ENCODE measurements at regions not wholly inside any gene's neighbourhood (a gene's known extent, or its start where the extent isn't known, plus 50 kb on each side); places are given as distances from the start of the nearest gene placed in this dataset.

GRCh38 chr5:29380029-29380428 lies 1813.5 kb upstream of the CDH6 start:
- Mint-ChIP-seq H3K36me3 (ENCODE audit: low read depth) (no peaks in the 10 kb centered on the region), H3K9me3 (no peaks in the 10 kb centered on the region), H3K27me3 (ENCODE audit: low read depth) (no peaks in the 10 kb centered on the region), H3K4me3 (no peak overlapping the region), H3K27ac (no peak overlapping the region), H3K4me1 (no peaks in the 10 kb centered on the region)
- TF ChIP-seq CTCF (IDR thresholded peaks at IDR 0.05; ENCODE audit: unreplicated experiment in 3 of 3), result no peak

GRCh38 chr5:29379619-29380018 lies 1813.9 kb upstream of the CDH6 start:
- Mint-ChIP-seq H3K36me3 (ENCODE audit: low read depth) (no peaks in the 10 kb centered on the region), H3K27me3 (ENCODE audit: low read depth) (no peaks in the 10 kb centered on the region), H3K27ac (no peak overlapping the region), H3K9me3 (no peaks in the 10 kb centered on the region), H3K4me1 (no peaks in the 10 kb centered on the region), H3K4me3 (no peak overlapping the region)
- no peak for TF ChIP-seq CTCF (IDR thresholded peaks at IDR 0.05; ENCODE audit: unreplicated experiment in 3 of 3)

GRCh38 chr5:29378104-29378503 lies 1815.4 kb upstream of the CDH6 start:
- no peak for TF ChIP-seq CTCF (IDR thresholded peaks at IDR 0.05; ENCODE audit: unreplicated experiment in 3 of 3)
- Mint-ChIP-seq H3K9me3 (no peaks in the 10 kb centered on the region), H3K4me3 (no peak overlapping the region), H3K36me3 (ENCODE audit: low read depth) (no peaks in the 10 kb centered on the region), H3K4me1 (no peaks in the 10 kb centered on the region), H3K27me3 (ENCODE audit: low read depth) (no peaks in the 10 kb centered on the region), H3K27ac (no peak overlapping the region)

GRCh38 chr5:29370248-29370647 lies 1823.2 kb upstream of the CDH6 start:
- TF ChIP-seq CTCF (IDR thresholded peaks at IDR 0.05; ENCODE audit: unreplicated experiment in 3 of 3), result no peak
- H3K4me3 Mint-ChIP-seq, result no peak overlapping the region

GRCh38 chr5:29367176-29367833 lies 1826.2 kb upstream of the CDH6 start:
- H3K27ac Mint-ChIP-seq, result no peak overlapping the region
- no peaks in the 10 kb centered on the region for H3K4me1 Mint-ChIP-seq
- TF ChIP-seq CTCF (IDR thresholded peaks at IDR 0.05; ENCODE audit: unreplicated experiment in 3 of 3), result peak in 1 of 3 experiments; percentile 18
- no peak overlapping the region for H3K4me3 Mint-ChIP-seq
- H3K36me3 Mint-ChIP-seq (ENCODE audit: low read depth), result no peaks in the 10 kb centered on the region
- no peaks in the 10 kb centered on the region for H3K9me3 Mint-ChIP-seq
- no peaks in the 10 kb centered on the region for H3K27me3 Mint-ChIP-seq (ENCODE audit: low read depth)

More at GRCh38 chr5:29370248-29370647, 1823.2 kb upstream of the CDH6 start:
- Mint-ChIP-seq H3K36me3 (ENCODE audit: low read depth) (no peaks in the 10 kb centered on the region), H3K4me1 (no peaks in the 10 kb centered on the region), H3K27me3 (ENCODE audit: low read depth) (no peaks in the 10 kb centered on the region), H3K9me3 (no peaks in the 10 kb centered on the region), H3K27ac (no peak overlapping the region)

- H3K27ac Mint-ChIP-seq, result no peak overlapping the region
- TF ChIP-seq CTCF (IDR thresholded peaks at IDR 0.05; ENCODE audit: unreplicated experiment in 3 of 3), result no peak
- H3K4me1 Mint-ChIP-seq, result no peaks in the 10 kb centered on the region
- H3K36me3 Mint-ChIP-seq (ENCODE audit: low read depth), result no peaks in the 10 kb centered on the region
- H3K9me3 Mint-ChIP-seq, result no peaks in the 10 kb centered on the region
- H3K4me3 Mint-ChIP-seq, result no peak overlapping the region
- H3K27me3 Mint-ChIP-seq (ENCODE audit: low read depth), result no peaks in the 10 kb centered on the region
Measured at GRCh38 chr5:29351170-29351569, 1842.3 kb upstream of the CDH6 start.

Data from nephron (organoid).